Testis (tissue), 2 donors: ENCODE measurements at regions not wholly inside any gene's neighbourhood (a gene's known extent, or its start where the extent isn't known, plus 50 kb on each side); places are given as distances from the start of the nearest gene placed in this dataset.
"Not testable (repeated sequence)": the region's sequence is repeated elsewhere in the genome, so short reads cannot be mapped to it uniquely, and the experiment has no call there.

Source experiments
- DNase-seq: peaks from one replicate; pipeline ENCODE4 v3.0.0-alpha.2; 2019
- H3K27ac ChIP-seq, 2 donors: fragments of 200-600 bp; sonication (generic); one replicate each; pipeline ENCODE4 v1.5.1; 2019
- H3K27me3 ChIP-seq: fragments of 200-600 bp; sonication (generic); one replicate; pipeline ENCODE4 v1.5.1; 2019
- H3K36me3 ChIP-seq: fragments of 200-600 bp; sonication (generic); one replicate; pipeline ENCODE4 v1.5.1; 2017; ENCODE audit warnings: low read depth; ENCODE audit errors: missing control alignments
- H3K4me1 ChIP-seq: fragments of 200-600 bp; sonication (generic); one replicate; pipeline ENCODE4 v1.5.1; 2019
- H3K4me3 ChIP-seq, 2 donors: fragments of 200-600 bp; sonication (generic); one replicate each; pipeline ENCODE4 v1.5.1; 2017 to 2019
- H3K9me3 ChIP-seq: fragments of 200-600 bp; sonication (generic); one replicate; pipeline ENCODE4 v1.5.1; 2017
- POLR2A ChIP-seq: fragments of 450-650 bp; IDR thresholded peaks from one replicate; pipeline ENCODE4 v1.6.1; 2017; ENCODE audit warnings: antibody characterized with exemption, mild to moderate bottlenecking, moderate library complexity
- WGBS, 2 donors: methylation state at CpG; one replicate each; pipeline ENCODE4 v1.1.5; 2018; 5-methylcytosine and 5-hydroxymethylcytosine counted together
- intact Hi-C: fragments of 100-400 bp; cut with DNase I; formaldehyde crosslinking; loops from one replicate; pipeline ENCODE4 v1.15.1; 2023; ENCODE audit warnings: low total_unique reads
- TF ChIP-seq, protein P1 (sequence below), 3 experiments: fragments of 450-650 bp in 2 of 3; fragments of 200-600 bp in 1 of 3; sonication (generic) in 1 of 3; IDR thresholded peaks; one replicate each; pipeline ENCODE4 v1.5.1; 2016 to 2019; ENCODE audit warnings: antibody characterized with exemption in 3 of 3, mild to moderate bottlenecking in 2 of 3, moderate library complexity in 1 of 3

DNA sequence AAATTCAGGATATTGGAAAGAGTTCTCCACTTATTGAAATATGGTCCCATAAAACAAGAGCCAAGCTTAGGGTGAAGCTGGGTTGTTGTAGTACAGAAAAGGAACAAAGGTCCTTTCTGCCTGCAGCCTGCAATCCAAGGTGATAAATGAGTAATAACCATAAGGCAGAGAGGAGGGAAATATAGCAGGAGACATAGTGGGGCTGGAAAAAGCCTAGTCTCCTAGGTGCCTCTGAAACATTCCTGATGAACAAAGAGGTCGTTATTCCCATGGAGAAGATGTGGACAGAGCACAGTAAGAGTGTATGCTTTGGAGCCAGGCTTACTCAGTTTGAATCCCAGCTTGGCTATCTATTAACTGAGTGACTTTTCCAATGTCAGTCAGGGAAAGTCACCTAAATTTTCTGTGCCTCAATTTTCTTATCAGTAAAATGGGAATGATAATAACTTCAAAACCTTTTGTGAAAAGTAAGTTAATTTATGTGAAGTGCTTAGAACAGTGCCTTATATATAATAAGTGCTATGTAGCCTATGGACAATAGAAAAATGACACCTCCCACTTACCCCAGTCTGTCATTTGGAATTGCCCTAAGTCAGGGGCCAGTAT, 110.8 kb upstream of the GRIN3A start:
- Histone ChIP-seq H3K27me3 (no peaks in the 10 kb centered on the region), H3K4me1 (no peaks in the 10 kb centered on the region), H3K36me3 (no peaks in the 10 kb centered on the region), H3K9me3 (no peaks in the 10 kb centered on the region), H3K4me3 (no peak overlapping the region), H3K27ac (no peak overlapping the region)
- DNase-seq, result no peak
- TF ChIP-seq POLR2A, result no peak
- TF ChIP-seq, protein P1, sequence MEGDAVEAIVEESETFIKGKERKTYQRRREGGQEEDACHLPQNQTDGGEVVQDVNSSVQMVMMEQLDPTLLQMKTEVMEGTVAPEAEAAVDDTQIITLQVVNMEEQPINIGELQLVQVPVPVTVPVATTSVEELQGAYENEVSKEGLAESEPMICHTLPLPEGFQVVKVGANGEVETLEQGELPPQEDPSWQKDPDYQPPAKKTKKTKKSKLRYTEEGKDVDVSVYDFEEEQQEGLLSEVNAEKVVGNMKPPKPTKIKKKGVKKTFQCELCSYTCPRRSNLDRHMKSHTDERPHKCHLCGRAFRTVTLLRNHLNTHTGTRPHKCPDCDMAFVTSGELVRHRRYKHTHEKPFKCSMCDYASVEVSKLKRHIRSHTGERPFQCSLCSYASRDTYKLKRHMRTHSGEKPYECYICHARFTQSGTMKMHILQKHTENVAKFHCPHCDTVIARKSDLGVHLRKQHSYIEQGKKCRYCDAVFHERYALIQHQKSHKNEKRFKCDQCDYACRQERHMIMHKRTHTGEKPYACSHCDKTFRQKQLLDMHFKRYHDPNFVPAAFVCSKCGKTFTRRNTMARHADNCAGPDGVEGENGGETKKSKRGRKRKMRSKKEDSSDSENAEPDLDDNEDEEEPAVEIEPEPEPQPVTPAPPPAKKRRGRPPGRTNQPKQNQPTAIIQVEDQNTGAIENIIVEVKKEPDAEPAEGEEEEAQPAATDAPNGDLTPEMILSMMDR (IDR thresholded peaks at IDR 0.05), result no peak
- intact Hi-C loops, result no loop called here
- 58 to 74% methylated on average over 1 of the region's 1 CpG for whole genome bisulfite sequencing, 2 donors

DNA sequence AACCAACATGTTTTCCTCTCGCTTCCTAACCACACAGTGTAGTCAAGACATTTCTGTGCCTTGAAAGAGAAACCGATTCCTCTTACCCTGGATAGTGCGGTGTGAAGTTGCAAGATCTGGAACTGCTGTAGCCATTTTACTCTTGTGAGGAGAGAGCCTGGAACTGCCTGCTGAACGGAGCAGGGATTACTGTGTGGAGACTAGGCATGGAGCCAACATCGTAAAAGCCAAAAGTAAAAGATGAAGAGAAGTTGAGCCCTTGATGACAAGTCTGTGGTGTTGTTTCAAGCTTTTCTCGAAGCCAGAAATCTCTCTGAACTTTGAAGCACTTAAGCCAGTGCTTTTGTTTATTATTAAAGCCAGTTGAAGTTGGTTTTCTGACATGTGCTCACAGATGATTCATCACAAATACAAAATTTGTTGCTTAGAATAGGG, 110.1 kb upstream of the GRIN3A start:
- 68 to 71% methylated on average over 6 of the region's 6 CpGs for WGBS, 2 donors
- Histone ChIP-seq H3K9me3 (no peaks in the 10 kb centered on the region), H3K27me3 (no peaks in the 10 kb centered on the region), H3K4me1 (no peaks in the 10 kb centered on the region), H3K36me3 (no peaks in the 10 kb centered on the region), H3K27ac (no peak overlapping the region), H3K4me3 (no peak overlapping the region)
- TF ChIP-seq, protein P1 (IDR thresholded peaks at IDR 0.05), result no peak
- TF ChIP-seq POLR2A, result no peak
- no peak for DNase-seq
- intact Hi-C loops, result no loop called here

DNA sequence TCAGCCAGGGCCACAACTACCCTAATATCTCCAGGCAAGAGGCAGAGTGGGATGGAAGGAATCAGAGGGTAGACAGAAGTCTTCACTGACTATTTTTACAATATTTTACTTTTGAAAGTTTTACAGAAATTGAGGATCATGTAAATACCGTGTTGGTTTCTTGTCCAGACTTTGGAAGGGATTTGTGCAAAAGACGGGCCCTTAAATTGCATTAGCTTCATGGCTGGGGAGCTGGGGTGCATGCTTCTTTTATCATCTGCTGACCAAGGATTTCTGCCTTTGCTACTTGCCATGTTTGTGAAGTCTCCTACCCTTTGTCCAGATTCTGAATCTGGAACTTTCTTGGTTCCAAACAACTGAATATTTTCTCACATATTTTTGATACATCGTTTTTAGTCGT, 107.7 kb upstream of the GRIN3A start:
- no peak overlapping the region for H3K27ac ChIP-seq
- 82 to 85% methylated on average over 4 of the region's 4 CpGs for WGBS, 2 donors
- H3K27me3 ChIP-seq, result no peaks in the 10 kb centered on the region
- no peak for DNase-seq
- intact Hi-C loops, result no loop called here
- no peaks in the 10 kb centered on the region for H3K4me1 ChIP-seq
- TF ChIP-seq, protein P1 (IDR thresholded peaks at IDR 0.05), result no peak
- TF ChIP-seq POLR2A, result no peak
- no peak overlapping the region for H3K4me3 ChIP-seq
- no peaks in the 10 kb centered on the region for H3K36me3 ChIP-seq
- no peaks in the 10 kb centered on the region for H3K9me3 ChIP-seq

DNA sequence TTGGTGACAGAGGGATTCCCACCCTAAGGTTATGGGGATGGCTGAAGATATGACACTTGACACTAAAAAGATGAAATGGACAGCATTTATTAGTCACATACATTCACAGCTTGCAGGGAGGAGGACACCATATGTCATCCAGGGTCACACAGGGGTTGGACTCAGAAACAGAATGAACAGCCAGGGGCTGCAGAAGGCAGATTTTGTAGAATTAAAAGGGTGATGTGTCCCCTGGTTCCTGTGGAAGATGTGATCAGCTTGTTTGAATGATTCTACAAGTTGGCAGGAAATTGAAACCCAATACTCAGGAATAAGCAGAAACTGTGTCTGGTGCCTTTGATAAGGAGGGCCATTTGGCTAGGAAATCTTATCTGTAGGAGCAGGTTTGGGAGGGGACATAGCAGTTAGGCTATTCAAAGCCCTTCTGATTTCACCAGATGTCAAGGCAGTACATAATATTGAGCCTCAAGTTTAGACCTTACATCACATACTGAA, 102.3 kb upstream of the GRIN3A start:
- intact Hi-C loops, result no loop called here
- no peaks in the 10 kb centered on the region for H3K36me3 ChIP-seq
- H3K4me1 ChIP-seq, result no peaks in the 10 kb centered on the region
- no peak overlapping the region for H3K27ac ChIP-seq
- no peaks in the 10 kb centered on the region for H3K9me3 ChIP-seq
- DNase-seq, result no peak
- no peaks in the 10 kb centered on the region for H3K27me3 ChIP-seq
- TF ChIP-seq POLR2A, result no peak
- TF ChIP-seq, protein P1 (IDR thresholded peaks at IDR 0.05), result no peak
- H3K4me3 ChIP-seq, result no peak overlapping the region

DNA sequence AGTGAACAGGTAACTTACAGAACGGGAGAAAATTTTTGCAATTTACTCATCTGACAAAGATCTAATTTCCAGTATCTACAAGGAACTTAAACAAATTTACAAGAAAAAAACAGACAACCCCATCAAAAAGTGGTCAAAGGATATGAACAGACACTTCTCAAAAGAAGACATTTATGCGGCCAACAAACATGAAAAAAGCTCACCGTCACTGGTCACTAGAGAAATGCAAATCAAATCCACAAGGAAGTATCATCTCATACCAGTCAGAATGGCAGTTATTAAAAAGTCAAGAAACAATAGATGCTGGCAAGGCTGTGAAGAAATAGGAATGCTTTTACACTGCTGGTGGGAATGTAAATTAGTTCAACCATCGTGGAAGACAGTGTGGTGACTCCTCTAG, 100.5 kb upstream of the GRIN3A start:
- H3K27me3 ChIP-seq, H3K9me3 ChIP-seq, DNase-seq, H3K4me1 ChIP-seq, H3K27ac ChIP-seq, H3K4me3 ChIP-seq, intact Hi-C loops, H3K36me3 ChIP-seq: not testable (repeated sequence)
- 82 to 92% methylated on average over 4 of the region's 4 CpGs for WGBS, 2 donors
